ENCODE measurements at regions not wholly inside any gene's neighbourhood (a gene's known extent, or its start where the extent isn't known, plus 50 kb on each side); places are given as distances from the start of the nearest gene placed in this dataset.

- TF ChIP-seq CTCF (IDR thresholded peaks at IDR 0.05; ENCODE audit: insufficient read depth, low read length) (no peak), POLR2AphosphoS5 (IDR thresholded peaks at IDR 0.05; ENCODE audit: low read depth) (no peak), REST (IDR thresholded peaks at IDR 0.05; ENCODE audit: insufficient replicate concordance, low read depth) (no peak)
Observed at GRCh38 chr3:82259994-82260393, 498.5 kb upstream of the GBE1 start.

Measured in HL-60 (cell line).